Suprapubic skin (tissue), 4 donors: ENCODE measurements at regions not wholly inside any gene's neighbourhood (a gene's known extent, or its start where the extent isn't known, plus 50 kb on each side); places are given as distances from the start of the nearest gene placed in this dataset.

Source experiments
- DNase-seq, 2 donors: peaks; one replicate each; pipeline ENCODE4 v3.0.0-alpha.2; 2019; ENCODE audit warnings: low spot score in 2 of 2
- H3K27ac ChIP-seq: fragments of 200-600 bp; sonication (generic); one replicate; pipeline ENCODE4 v1.5.1; 2019
- H3K27me3 ChIP-seq: fragments of 200-600 bp; sonication (generic); one replicate; pipeline ENCODE4 v1.5.1; 2019
- H3K36me3 ChIP-seq: fragments of 200-600 bp; sonication (generic); one replicate; pipeline ENCODE4 v1.5.1; 2019
- H3K4me1 ChIP-seq: fragments of 200-600 bp; sonication (generic); one replicate; pipeline ENCODE4 v1.5.1; 2019
- H3K4me3 ChIP-seq: fragments of 200-600 bp; sonication (generic); one replicate; pipeline ENCODE4 v1.5.1; 2019; ENCODE audit warnings: mild to moderate bottlenecking
- H3K9me3 ChIP-seq: fragments of 200-600 bp; sonication (generic); one replicate; pipeline ENCODE4 v1.5.1; 2019
- CTCF ChIP-seq, 2 donors: fragments of 200-600 bp in 1 of 2; fragments of 450-650 bp in 1 of 2; sonication (generic) in 1 of 2; IDR thresholded peaks; one replicate each; pipeline ENCODE4 v1.5.1; 2016 to 2019; ENCODE audit warnings: antibody characterized with exemption in 2 of 2, mild to moderate bottlenecking in 1 of 2, moderate library complexity in 1 of 2
- EP300 ChIP-seq: sonication (generic); formaldehyde crosslinking; IDR thresholded peaks from one replicate; pipeline ENCODE4 v1.6.1; 2017; ENCODE audit warnings: antibody characterized with exemption
- POLR2A ChIP-seq, 2 donors: fragments of 450-650 bp; IDR thresholded peaks; one replicate each; pipeline ENCODE4 v1.6.1; 2017; ENCODE audit warnings: antibody characterized with exemption in 2 of 2, mild to moderate bottlenecking in 2 of 2, moderate library complexity in 2 of 2
- POLR2AphosphoS5 ChIP-seq, 3 donors: sonication (generic); formaldehyde crosslinking; IDR thresholded peaks; one replicate each; pipeline ENCODE4 v1.6.1; 2017; ENCODE audit warnings: antibody characterized with exemption in 3 of 3
- WGBS: methylation state at CpG from one replicate; pipeline ENCODE4 v1.1.5; 2018; 5-methylcytosine and 5-hydroxymethylcytosine counted together

GRCh38 chr9:103942200-103942599, 151.9 kb upstream of the SMC2 start:
- TF ChIP-seq EP300 (no peak), POLR2AphosphoS5 (IDR thresholded peaks at IDR 0.05) (no peak), CTCF (IDR thresholded peaks at IDR 0.05) (no peak), POLR2A (IDR thresholded peaks at IDR 0.05) (no peak)
- H3K4me1 ChIP-seq = no peaks in the 10 kb centered on the region
- no peak for DNase-seq
- H3K4me3 ChIP-seq = no peak overlapping the region
- 87% methylated on average over 2 of the region's 2 CpGs for WGBS
- H3K36me3 ChIP-seq = no peaks in the 10 kb centered on the region
- no peaks in the 10 kb centered on the region for H3K27me3 ChIP-seq
- no peak overlapping the region for H3K27ac ChIP-seq
- no peaks in the 10 kb centered on the region for H3K9me3 ChIP-seq

- Histone ChIP-seq H3K4me3 (no peak overlapping the region), H3K27ac (no peak overlapping the region), H3K4me1 (no peaks in the 10 kb centered on the region), H3K9me3 (no peaks in the 10 kb centered on the region), H3K27me3 (no peaks in the 10 kb centered on the region), H3K36me3 (no peaks in the 10 kb centered on the region)
- no peak for TF ChIP-seq POLR2A (IDR thresholded peaks at IDR 0.05)
- no peak for TF ChIP-seq EP300
- TF ChIP-seq CTCF (IDR thresholded peaks at IDR 0.05) = no peak
- TF ChIP-seq POLR2AphosphoS5 (IDR thresholded peaks at IDR 0.05) = no peak
- 56% methylated on average over 1 of the region's 1 CpG for WGBS
- DNase-seq = no peak
Observed at GRCh38 chr9:103942651-103943050, 151.5 kb upstream of the SMC2 start.

GRCh38 chr9:103949096-103949495, 145.0 kb upstream of the SMC2 start:
- H3K27me3 ChIP-seq = no peaks in the 10 kb centered on the region
- TF ChIP-seq POLR2AphosphoS5 (IDR thresholded peaks at IDR 0.05) = no peak
- H3K27ac ChIP-seq = no peak overlapping the region

GRCh38 chr9:103977163-103977562, 116.9 kb upstream of the SMC2 start:
- Histone ChIP-seq H3K36me3 (no peaks in the 10 kb centered on the region), H3K9me3 (no peaks in the 10 kb centered on the region), H3K27ac (no peak overlapping the region), H3K4me3 (no peak overlapping the region), H3K4me1 (no peaks in the 10 kb centered on the region), H3K27me3 (no peaks in the 10 kb centered on the region)
- WGBS = 78% methylated on average over 3 of the region's 3 CpGs
- no peak for DNase-seq
- no peak for TF ChIP-seq CTCF (IDR thresholded peaks at IDR 0.05)

More at GRCh38 chr9:103949096-103949495, 145.0 kb upstream of the SMC2 start:
- Histone ChIP-seq H3K4me1 (no peaks in the 10 kb centered on the region), H3K36me3 (no peaks in the 10 kb centered on the region), H3K9me3 (no peaks in the 10 kb centered on the region), H3K4me3 (no peak overlapping the region)
- no peak for DNase-seq

GRCh38 chr9:103978396-103978795, 115.7 kb upstream of the SMC2 start:
- Histone ChIP-seq H3K4me3 (no peak overlapping the region), H3K9me3 (no peaks in the 10 kb centered on the region), H3K27me3 (no peaks in the 10 kb centered on the region), H3K27ac (no peak overlapping the region), H3K36me3 (no peaks in the 10 kb centered on the region), H3K4me1 (no peaks in the 10 kb centered on the region)
- TF ChIP-seq CTCF (IDR thresholded peaks at IDR 0.05) (no peak), POLR2A (IDR thresholded peaks at IDR 0.05) (no peak), POLR2AphosphoS5 (IDR thresholded peaks at IDR 0.05) (no peak), EP300 (no peak)
- DNase-seq = no peak

GRCh38 chr9:103981912-103982311, 112.2 kb upstream of the SMC2 start:
- no peaks in the 10 kb centered on the region for H3K36me3 ChIP-seq
- 71% methylated on average over 2 of the region's 2 CpGs for WGBS
- H3K4me3 ChIP-seq = no peak overlapping the region
- TF ChIP-seq POLR2AphosphoS5 (IDR thresholded peaks at IDR 0.05) = no peak
- TF ChIP-seq CTCF (IDR thresholded peaks at IDR 0.05) = no peak
- TF ChIP-seq EP300 = no peak
- no peak for TF ChIP-seq POLR2A (IDR thresholded peaks at IDR 0.05)
- no peak overlapping the region for H3K27ac ChIP-seq
- H3K27me3 ChIP-seq = no peaks in the 10 kb centered on the region
- no peaks in the 10 kb centered on the region for H3K9me3 ChIP-seq
- no peaks in the 10 kb centered on the region for H3K4me1 ChIP-seq
- no peak for DNase-seq
